NOMO-1 (cell line): ENCODE measurements at regions not wholly inside any gene's neighbourhood (a gene's known extent, or its start where the extent isn't known, plus 50 kb on each side); places are given as distances from the start of the nearest gene placed in this dataset.
A peak's percentile ranks its signal among the peaks of the same experiment; 100 is the strongest.
"Not testable (repeated sequence)": the region's sequence is repeated elsewhere in the genome, so short reads cannot be mapped to it uniquely, and the experiment has no call there.

Source experiments
- DNase-seq, 2 experiments: peaks; one replicate each; lab custom pipeline; 2025; ENCODE audit not compliant: unreplicated experiment in 2 of 2; lab: John Stamatoyannopoulos, UW

DNA sequence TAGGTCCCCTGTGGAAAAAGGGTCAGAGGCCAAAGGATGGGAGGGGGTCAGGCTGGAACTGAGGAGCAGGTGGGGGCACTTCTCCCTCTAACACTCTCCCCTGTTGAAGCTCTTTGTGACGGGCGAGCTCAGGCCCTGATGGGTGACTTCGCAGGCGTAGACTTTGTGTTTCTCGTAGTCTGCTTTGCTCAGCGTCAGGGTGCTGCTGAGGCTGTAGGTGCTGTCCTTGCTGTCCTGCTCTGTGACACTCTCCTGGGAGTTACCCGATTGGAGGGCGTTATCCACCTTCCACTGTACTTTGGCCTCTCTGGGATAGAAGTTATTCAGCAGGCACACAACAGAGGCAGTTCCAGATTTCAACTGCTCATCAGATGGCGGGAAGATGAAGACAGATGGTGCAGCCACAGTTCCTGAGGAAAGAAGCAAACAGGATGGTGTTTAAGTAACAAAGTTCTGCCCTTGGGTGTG, 165.8 kb downstream of the RPIA start:
- DNase-seq = no peak

DNA sequence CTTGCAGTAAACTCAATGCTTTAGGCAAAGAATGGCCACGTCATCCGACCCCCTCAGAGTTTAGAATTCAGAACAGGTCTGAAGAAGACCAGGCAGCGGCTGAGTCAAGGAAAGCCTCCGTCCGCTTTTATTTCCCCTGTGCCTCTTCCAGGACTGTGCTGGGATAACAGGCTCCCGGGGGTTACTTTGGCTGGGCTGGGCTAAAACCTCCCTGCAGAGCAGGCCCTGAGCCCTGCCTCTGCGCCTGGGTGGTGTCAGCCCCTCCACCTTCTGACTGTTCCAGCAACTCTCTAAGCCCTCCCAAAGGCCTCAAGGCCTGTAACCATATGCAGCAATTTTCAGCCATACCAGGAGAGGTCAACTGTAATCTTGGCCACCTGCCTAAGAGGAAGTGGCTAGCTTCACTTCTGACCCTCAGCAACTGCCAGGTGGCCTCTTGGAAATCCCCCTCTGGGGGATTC, 166.5 kb downstream of the RPIA start:
- DNase-seq = peak in 1 of 2 experiments; percentile 16

DNA sequence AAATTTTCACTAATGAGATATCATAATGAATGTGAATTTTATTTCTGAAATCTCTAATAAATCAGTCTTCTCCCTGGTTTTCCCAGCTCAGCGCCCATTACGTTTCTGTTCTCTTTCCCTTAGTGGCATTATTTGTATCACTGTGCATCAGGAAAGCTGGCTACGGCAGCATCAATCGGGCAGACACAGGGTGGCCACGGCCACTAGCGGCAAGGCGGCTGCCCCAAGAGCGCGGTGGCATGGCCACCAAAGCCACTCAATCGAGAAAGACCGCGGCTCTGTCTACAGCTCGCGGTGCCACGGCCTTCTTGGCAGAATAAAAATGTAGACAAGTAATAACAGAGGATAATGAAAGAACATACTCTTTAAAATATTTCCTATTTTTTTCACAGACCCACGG, 168.0 kb downstream of the RPIA start:
- no peak for DNase-seq

DNA sequence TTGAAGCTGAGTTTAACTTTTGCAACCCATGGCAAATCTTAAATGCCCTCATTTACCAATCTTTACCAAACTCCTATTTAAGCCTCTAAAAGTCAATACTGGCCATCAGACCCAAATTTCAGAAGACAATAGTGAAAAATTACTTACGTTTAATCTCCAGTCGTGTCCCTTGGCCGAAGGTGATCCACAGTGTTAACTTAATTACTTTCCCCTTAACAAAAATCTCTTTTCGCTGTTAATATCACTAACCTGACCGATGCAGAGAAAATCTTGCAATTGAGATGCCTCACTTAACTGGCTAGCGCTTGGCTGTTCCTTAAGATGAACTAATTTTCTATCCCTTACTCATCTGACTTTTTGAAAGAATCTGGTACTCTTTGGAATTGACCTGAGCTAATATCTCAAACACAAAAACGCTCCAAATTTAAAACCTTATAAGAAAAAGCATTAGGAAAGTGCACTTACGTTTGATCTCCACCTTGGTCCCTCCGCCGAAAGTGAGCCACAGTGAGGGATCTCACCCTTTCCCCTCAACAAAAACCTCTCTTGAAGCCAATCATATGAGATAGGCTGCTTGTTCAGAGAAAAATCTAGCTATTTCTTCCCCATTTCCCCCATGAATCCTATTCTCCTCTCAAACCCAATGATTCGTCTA, 169.1 kb downstream of the RPIA start:
- DNase-seq = no peak

DNA sequence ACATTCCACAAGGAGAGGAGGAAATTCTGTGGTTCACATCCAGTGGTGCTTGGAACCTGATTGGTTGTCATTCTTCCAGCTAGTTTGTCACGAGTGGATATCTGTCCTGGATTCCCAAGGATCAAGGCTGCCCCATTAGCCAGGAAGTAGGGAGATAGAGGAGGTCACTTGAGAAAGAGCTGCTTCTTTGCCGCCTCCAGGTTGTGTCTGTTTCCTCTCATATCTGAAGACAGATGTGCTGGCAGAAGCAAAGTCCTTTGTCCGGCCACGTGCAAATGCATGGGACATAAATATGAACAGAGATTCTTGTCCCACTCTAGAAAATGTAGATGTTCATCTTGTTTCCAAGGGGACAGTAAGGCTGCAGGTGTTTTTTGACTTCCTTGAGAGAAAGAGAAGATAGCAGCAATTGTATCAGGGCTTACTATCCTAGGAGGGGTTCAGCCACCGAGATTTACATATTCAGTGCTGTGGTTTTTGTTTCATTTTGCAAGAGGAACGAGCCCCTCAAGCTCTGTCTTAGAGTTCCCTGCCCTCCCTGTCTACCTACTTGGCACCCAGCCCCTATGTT, 174.4 kb downstream of the RPIA start:
- peak; percentile 6 to 34 for DNase-seq

DNA sequence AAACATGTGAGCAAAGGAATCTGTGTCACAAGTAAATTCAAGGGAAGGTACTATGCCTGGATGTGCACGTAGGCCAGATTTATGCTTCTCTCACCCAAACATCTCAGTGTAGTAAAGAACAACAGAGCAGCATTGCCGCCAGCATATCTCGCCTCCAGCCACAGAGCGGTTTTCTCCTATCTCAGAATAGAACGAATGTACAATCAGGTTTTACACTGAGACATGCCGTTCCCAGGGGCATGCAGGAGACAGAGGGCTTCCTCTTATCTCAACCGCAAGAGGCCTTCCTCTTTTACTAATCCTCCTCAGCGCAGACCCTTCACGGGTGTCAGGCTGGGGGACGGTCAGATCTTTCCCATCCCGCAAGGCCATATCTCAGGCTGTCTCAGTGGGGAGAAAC, 175.3 kb downstream of the RPIA start:
- peak; percentile 76 to 79 for DNase-seq

DNA sequence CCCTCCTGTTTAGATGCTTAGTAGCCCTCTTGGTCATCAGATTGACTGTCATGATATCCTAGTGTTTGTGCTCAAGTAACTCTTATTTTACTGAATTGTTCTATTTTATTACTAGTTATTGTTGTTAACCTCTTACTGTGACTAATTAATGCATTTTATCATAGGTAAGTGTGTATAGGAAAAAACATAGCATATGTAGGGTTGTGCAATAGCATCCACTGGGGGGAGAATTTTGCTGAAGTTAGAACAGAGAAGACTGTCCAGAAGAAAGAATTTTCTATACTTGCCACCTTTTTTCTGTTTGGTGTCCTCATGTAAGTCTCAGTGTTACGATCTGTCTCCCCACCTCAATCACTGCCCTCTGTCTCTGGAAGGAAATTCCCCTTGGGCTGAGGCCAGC, 177.4 kb downstream of the RPIA start:
- DNase-seq = no peak

DNA sequence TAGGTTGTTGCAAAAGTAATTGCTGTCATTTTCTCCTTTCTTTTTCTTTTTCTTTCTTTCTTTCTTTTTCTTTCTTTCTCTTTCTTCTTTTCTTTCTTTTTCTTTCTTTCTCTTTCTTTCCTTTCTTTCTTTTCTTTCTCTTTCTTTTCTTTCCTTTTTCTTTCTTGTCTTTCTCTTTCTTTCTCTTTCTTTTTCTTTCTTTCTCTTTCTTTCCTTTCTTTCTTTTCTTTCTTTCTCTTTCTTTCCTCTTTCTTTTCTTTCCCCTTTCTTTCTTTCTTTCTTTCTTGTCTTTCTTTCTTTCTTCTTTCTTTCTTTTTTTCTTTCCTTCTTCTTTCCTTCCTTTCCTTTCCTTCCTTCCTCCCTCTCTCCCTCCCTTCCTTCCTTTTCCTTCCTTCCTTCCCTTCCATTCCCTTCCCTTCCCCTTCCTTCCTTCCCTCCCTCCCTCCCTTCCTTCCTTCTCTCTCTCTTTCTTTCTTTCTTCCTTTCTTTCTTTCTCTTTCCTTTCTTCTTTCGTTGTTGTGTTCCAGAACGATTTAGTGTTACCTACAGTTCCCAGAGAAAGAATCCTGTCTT, 178.9 kb downstream of the RPIA start:
- DNase-seq = no peak

DNA sequence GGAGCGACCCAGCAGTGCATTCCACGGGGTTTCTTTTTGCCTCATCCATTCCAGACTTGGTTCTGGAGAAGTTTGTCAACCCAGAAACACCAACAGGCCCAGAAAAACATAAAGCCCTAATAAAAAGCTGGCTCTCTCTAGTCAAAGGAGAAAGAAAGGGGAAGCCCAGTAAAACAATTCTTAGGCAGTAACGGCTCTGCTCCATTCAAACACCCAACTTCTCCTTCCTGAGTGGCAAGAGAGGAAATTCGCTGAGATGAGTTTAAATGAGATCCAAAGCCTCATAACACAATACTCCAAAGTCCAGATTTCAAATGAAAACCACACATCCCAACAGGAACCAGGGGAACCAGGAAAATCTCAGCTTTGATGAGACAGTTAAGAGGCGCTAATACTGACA, 179.9 kb downstream of the RPIA start:
- DNase-seq = peak; percentile 47 to 64

DNA sequence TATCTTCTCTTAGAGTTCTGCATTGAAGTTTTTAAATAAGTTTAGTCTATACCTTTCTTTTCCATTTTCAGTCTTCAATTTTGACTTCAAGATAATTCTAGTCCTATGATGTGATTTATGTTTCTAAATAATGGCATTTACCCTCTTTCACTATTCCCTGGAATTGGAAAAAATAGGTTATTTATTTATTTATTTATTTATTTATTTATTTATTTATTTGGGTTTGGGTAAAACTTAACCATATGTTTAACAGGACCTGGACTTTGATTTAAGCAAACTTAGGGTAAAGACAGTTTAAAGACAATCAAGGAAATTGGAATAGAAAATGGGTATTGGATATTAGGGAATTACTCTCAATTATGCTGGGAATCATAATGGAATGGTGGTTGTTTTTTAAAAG, 182.1 kb downstream of the RPIA start:
- no peak for DNase-seq

DNA sequence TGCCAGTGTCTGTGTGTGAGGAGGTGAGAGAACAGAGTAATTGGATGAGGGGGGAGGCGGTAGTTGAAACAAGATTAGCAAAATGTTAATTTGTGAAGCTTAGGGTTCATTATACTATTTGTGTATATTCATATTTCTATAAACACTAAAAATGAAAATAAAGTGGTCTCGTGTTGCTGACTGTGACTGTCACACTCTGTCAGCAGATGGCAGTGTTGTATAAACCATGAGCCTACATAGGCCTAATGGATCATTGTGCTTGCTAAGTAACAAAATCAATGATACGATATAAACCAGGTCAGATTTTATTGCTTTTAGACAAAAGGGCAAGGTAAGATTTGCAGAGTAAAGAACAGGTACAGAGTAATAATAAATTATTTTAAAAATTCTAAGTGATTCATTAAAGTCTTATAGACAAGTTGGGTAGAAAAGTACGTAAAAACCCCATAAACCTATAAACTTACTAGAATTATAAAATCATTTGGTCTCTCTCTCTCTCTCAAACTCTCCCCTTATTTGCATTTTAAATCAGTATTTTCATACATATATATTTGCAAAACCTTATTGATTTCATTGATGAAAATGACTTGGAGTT, 182.7 kb downstream of the RPIA start:
- DNase-seq = peak in 1 of 2 experiments; percentile 53

DNA sequence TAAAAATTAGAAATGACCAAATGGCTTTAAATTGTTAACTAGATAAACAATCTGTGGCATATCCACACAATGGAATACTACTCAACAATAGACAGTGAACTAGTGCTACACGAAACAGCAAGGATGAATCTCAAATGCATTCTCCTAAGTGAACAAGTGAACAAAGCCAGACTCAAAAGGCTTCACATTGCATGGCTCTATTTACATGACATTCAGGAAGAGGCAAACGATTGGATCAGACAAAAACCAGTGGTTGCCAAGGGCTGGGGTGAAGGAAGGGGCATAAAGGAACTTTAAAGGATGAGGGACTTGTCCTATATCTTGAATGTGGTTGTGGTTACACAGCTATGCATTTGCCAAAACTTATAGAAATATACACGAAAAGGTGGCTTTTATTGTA, 184.3 kb downstream of the RPIA start:
- no peak for DNase-seq

DNA sequence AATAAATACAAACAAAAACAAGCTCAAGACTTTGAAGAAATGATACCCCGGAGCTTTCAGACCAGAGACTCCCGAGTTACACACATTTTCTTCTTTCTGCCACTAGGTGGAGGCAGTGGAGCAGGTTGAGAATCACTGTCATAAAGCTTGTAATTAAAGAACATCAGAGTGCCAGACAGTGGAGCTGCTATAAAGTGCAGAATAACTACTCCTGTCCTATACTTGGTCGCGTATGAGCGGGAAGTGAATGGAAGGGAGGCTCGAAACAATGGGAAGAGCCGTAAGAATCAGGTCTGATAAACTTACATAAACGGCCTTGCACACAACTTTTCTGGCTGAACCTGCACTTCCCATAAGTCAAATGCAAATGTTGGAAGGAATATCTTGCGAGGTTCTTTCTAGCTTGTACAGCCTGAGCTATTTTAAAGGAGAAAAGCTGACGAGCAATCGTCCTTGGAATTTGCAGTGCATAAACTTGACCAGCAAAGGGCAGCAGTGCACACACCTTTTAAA, 189.0 kb downstream of the RPIA start:
- DNase-seq = peak; percentile 43 to 84

DNA sequence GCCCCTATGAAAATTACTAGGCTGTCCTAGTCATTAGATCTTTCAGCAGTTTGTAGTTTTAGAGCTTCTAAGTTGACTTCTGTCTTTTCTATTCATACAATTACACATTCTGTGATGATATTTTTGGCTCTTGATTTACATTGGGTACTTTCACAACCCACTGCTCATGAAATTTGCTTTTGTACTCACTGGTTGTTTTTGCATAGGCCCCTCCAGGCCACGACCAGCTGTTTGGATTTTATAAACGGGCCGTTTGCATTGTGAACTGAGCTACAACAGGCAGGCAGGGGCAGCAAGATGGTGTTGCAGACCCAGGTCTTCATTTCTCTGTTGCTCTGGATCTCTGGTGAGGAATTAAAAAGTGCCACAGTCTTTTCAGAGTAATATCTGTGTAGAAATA, 193.8 kb downstream of the RPIA start:
- DNase-seq = no peak

DNA sequence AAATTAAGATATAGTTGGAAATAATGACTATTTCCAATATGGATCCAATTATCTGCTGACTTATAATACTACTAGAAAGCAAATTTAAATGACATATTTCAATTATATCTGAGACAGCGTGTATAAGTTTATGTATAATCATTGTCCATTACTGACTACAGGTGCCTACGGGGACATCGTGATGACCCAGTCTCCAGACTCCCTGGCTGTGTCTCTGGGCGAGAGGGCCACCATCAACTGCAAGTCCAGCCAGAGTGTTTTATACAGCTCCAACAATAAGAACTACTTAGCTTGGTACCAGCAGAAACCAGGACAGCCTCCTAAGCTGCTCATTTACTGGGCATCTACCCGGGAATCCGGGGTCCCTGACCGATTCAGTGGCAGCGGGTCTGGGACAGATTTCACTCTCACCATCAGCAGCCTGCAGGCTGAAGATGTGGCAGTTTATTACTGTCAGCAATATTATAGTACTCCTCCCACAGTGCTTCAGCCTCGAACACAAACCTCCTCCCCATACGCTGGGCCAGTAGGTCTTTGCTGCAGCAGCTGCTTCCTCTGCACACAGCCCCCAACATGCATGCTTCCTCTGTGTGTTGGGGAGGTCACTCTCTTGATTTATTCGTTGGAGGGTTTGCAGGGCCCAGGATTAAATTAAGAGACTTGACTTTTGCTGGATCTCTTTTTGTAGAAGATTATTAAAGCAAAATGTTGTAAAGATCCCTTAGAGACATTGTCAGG, 194.4 kb downstream of the RPIA start:
- no peak for DNase-seq

DNA sequence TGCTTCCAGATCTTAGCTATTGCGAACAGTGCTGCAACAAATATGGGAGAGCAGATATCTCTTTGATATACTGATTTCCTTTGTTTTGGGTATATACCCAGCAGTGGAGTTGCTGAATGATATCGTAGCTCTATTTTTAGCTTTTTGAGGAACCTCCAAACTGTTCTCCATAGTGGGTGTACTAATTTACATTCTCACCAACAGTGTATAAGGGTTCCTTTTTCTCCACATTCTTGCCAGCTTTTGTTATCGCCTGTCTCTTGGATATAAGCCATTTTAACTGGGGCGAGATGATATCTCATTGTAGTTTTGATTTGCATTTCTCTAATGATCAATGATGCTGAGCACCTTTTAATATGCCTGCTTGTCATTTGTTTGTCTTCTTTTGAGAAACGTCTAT, 196.0 kb downstream of the RPIA start:
- not testable (repeated sequence) for DNase-seq

DNA sequence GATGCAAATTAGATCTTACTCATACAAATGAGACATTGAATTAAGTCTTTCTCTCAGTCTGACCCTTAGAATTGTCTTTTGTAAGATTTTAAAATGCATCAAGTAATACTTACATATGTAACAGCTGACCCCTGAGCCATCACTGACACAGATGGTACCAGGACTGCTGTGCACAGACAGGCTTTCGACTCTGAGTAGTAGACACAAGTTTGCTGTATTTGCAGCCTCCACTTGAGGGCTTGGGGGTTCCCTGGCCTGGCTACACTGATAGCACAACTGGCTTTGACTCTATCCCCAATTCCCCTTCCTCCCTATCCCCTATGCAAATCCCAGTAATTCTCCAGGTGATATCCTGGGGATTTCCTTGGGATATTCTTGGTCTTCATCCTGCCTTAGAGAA, 200.7 kb downstream of the RPIA start:
- DNase-seq = no peak

DNA sequence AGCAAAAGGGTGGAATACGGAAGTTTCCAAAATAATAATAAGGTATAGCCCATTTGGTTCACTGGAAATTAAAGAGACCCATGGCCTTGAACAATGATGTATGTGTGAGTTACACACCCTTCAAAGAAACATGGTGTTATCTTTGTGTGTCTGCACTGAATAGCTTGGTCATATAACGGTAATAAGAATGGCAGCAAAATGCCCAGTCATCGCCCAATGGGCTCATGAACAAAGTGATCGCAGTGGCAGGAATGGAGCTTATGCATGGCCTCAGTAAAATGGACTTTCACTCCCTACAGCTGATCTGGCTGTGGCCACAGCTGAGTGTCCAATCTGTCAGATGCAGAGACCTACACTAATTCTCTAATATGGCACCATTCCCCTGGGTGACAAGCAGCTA, 201.3 kb downstream of the RPIA start:
- no peak for DNase-seq

DNA sequence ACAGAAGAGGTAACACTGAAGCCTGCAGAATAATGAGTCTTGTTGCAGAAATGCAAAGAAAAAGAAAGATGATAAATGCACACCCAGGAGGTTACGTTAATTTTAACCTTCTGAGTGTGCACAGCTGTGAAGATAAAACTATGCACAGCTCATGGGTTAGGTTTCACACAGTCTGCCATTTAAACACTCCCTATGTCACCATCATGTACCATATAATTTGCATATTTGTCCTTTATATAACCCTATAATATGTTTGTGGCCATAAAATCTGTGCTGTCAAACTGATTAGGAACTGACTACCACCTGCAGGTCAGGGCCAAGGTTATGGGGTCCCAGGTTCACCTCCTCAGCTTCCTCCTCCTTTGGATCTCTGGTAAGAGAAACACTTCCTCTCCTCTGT, 205.5 kb downstream of the RPIA start:
- DNase-seq = no peak

DNA sequence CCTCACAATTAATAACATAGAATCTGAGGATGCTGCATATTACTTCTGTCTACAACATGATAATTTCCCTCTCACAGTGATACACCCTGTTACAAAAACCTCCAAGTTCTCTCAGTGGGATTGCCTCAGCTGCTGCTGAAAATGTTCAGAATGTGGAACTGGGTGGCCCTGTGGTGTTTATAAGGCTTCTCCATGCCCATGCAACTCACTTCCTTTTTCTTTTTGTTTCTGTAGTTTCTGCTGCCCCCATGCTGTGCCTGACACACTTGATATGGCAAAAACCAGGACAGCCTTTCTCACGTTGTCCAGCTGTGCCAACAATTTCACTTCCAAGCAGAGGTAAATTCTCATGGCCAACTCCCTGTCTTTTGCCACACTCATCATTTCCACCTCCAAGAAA, 206.2 kb downstream of the RPIA start:
- DNase-seq = peak; percentile 69 to 78

DNA sequence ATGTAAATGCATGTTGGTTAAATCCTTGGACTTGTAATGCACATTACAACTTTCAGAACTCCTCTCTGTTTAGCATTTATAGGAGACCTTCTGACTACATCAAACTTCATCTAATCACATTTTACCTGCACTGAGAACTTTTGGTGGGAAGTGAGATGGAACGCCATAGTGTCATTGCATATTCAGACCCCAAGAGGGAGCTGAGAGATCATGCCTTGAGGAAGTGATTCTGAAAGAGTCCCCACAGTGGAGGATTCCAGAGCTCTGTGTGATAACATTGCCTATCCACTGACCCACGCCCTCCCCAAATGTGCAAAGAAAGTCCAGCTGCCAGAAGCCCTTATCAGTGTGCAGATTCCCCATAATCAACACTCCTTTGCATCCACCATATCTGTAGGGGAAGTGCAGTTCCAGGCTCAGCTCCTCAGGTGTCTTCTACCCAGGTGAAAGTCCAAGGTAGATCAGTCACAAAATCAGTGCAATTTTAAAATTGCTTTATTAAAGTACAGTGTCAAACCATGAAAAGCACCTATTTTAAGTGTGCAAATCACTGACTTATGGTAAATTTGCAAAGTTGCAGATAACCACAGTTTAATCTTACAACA, 212.4 kb downstream of the RPIA start:
- peak in 1 of 2 experiments; percentile 68 for DNase-seq
